K562 (cell line): ENCODE measurements at regions not wholly inside any gene's neighbourhood (a gene's known extent, or its start where the extent isn't known, plus 50 kb on each side); places are given as distances from the start of the nearest gene placed in this dataset.

Experiments
- ATAC-seq: fragments of 200-7000 bp; cut with Tn5 transposase; 3 replicates; pipeline ENCODE4 v1.9.1; 2020; ENCODE audit warnings: moderate library complexity
- BruUV-seq: library from RNA; stranded (reverse); fragments of 400-500 nt; replicated peaks from 2 replicates; lab custom pipeline; 2021; lab: Mats Ljungman, UMichigan
- CTCF ChIA-PET: fragments of 300-600 bp; formaldehyde crosslinking; extraction: SDS; loops from one replicate; lab custom pipeline; 2021; ENCODE audit warnings: low intra/inter-chr PET ratio; lab: Yijun Ruan, JAX
- POLR2A ChIA-PET: fragments of 300-600, 350-650 bp; sonication (Branson Sonifier 250); formaldehyde crosslinking; extraction: SDS; loops from one replicate; lab custom pipeline; 2021; ENCODE audit warnings: antibody characterized with exemption, inconsistent platforms; lab: Yijun Ruan, JAX
- DNase-seq, 4 experiments: peaks; one replicate each; pipeline versions ENCODE4 v3.0.0 to v3.0.0-alpha.2; 2011 to 2018; ENCODE audit warnings: low spot score in 3 of 4, mixed read lengths in 3 of 4; ENCODE audit errors: extremely low read depth in 1 of 4
- FAIRE-seq: peaks from 2 replicates; lab custom pipeline; 2011; peaks lifted over from hg19 to GRCh38; lab: Jason Lieb, UNC
- H2AFZ ChIP-seq: 2 replicates; pipeline ENCODE4 v1.6.0; 2011; ENCODE audit warnings: low read depth, low read length, control low read depth, inconsistent platforms
- H3K27ac ChIP-seq: fragments of 200-600 bp; 3 replicates; pipeline ENCODE4 v1.8.0; 2011; ENCODE audit warnings: low read depth, mild to moderate bottlenecking, control low read depth, inconsistent platforms, low read length, moderate library complexity, mixed read lengths; ENCODE audit errors: extremely low read depth
- H3K27me3 ChIP-seq, 2 experiments: fragments of 300-600 bp in 1 of 2; 2 replicates in 1 of 2; 3 replicates in 1 of 2; pipeline versions ENCODE4 v1.6.0 to v1.8.0; 2011; ENCODE audit warnings: inconsistent platforms in 2 of 2, low read length in 2 of 2, mild to moderate bottlenecking in 1 of 2, mixed read lengths in 1 of 2, moderate library complexity in 1 of 2; ENCODE audit not compliant: control insufficient read depth in 2 of 2, insufficient read depth in 2 of 2
- H3K36me3 ChIP-seq: fragments of 300-600 bp; 3 replicates; pipeline ENCODE4 v1.8.0; 2011; ENCODE audit warnings: mild to moderate bottlenecking, low read length, inconsistent platforms; ENCODE audit not compliant: control insufficient read depth, insufficient read depth
- H3K4me1 ChIP-seq, 2 experiments: fragments of 200-600 bp in 1 of 2; replicated peaks in 1 of 2; 2 replicates in 1 of 2; 3 replicates in 1 of 2; pipeline versions ENCODE4 v1.5.1 to v1.8.0; 2011; ENCODE audit warnings: inconsistent platforms in 2 of 2, low read length in 2 of 2, mild to moderate bottlenecking in 1 of 2, mixed read lengths in 1 of 2, moderate library complexity in 1 of 2; ENCODE audit not compliant: control insufficient read depth in 2 of 2, insufficient read depth in 2 of 2
- H3K4me2 ChIP-seq: 2 replicates; pipeline ENCODE4 v1.6.1; 2011; ENCODE audit warnings: low read length, control low read depth, inconsistent platforms, mixed read lengths; ENCODE audit not compliant: insufficient read depth
- H3K4me3 ChIP-seq: fragments of 200-600 bp; sonication (generic), shearing (Covaris generic); 2 replicates; pipeline ENCODE4 v1.5.1; 2016; ENCODE audit warnings: control low read depth, inconsistent platforms
- H3K79me2 ChIP-seq: fragments of 200-600 bp; 3 replicates; pipeline ENCODE4 v1.8.0; 2011; ENCODE audit warnings: low read length, inconsistent platforms; ENCODE audit not compliant: control insufficient read depth, insufficient read depth
- H3K9ac ChIP-seq, 2 experiments: 2 replicates each; pipeline versions ENCODE4 v1.6.0 to v1.6.1; 2011; ENCODE audit warnings: low read depth in 2 of 2, low read length in 2 of 2, control low read depth in 1 of 2, inconsistent platforms in 1 of 2, mild to moderate bottlenecking in 1 of 2, mixed read lengths in 1 of 2; ENCODE audit not compliant: insufficient read depth in 1 of 2
- H3K9me1 ChIP-seq: one replicate; pipeline ENCODE4 v1.6.0; 2011; ENCODE audit warnings: inconsistent platforms, mild to moderate bottlenecking, low read length, moderate library complexity; ENCODE audit not compliant: control insufficient read depth, insufficient read depth
- H3K9me3 ChIP-seq: replicated peaks from 2 replicates; pipeline ENCODE4 v1.5.1; 2011; ENCODE audit warnings: low read depth, low read length, inconsistent platforms; ENCODE audit not compliant: control insufficient read depth, insufficient read depth
- H4K20me1 ChIP-seq: replicated peaks from 2 replicates; pipeline ENCODE4 v1.6.1; 2011; ENCODE audit warnings: low read length, inconsistent platforms, mixed read lengths; ENCODE audit not compliant: control insufficient read depth, insufficient read depth
- ATF6 ChIP-seq: sonication (generic); formaldehyde crosslinking; IDR thresholded peaks from 2 replicates; pipeline ENCODE4 v1.4.0; 2020; ENCODE audit warnings: mild to moderate bottlenecking, missing genetic modification reagents
- C11orf30 ChIP-seq: fragments of 450-650 bp; IDR thresholded peaks from 2 replicates; pipeline ENCODE4 v1.6.1; 2016; ENCODE audit warnings: low read depth, mild to moderate bottlenecking
- CREB3 ChIP-seq: fragments of 450-650 bp; conservative IDR thresholded peaks from 2 replicates; pipeline ENCODE4 v1.6.1; 2016; ENCODE audit warnings: missing genetic modification characterization, low read depth, mild to moderate bottlenecking, missing compliant biosample characterization, moderate library complexity
- ESRRA ChIP-seq: fragments of 450-650 bp; IDR thresholded peaks from 2 replicates; pipeline ENCODE4 v1.6.1; 2014; ENCODE audit warnings: low read depth, mild to moderate bottlenecking, moderate library complexity, borderline replicate concordance
- FOS ChIP-seq: IDR thresholded peaks from 3 replicates; pipeline ENCODE4 v1.6.1; 2011; ENCODE audit not compliant: insufficient read length; ENCODE audit errors: extremely low read depth
- KAT8 ChIP-seq: fragments of 450-650 bp; IDR thresholded peaks from 2 replicates; pipeline ENCODE4 v1.6.1; 2016; ENCODE audit warnings: low read depth, mild to moderate bottlenecking
- LCOR ChIP-seq: sonication (generic); formaldehyde crosslinking; IDR thresholded peaks from 2 replicates; pipeline ENCODE4 v1.8.0; 2022; ENCODE audit warnings: mild to moderate bottlenecking, missing genetic modification reagents
- LEF1 ChIP-seq: fragments of 450-650 bp; IDR thresholded peaks from 2 replicates; pipeline ENCODE4 v1.6.1; 2016; ENCODE audit warnings: mild to moderate bottlenecking
- PRDM10 ChIP-seq: fragments of 450-650 bp; IDR thresholded peaks from 2 replicates; pipeline ENCODE4 v1.6.1; 2018; ENCODE audit not compliant: partially characterized antibody
- TAL1 ChIP-seq: fragments of 450-650 bp; IDR thresholded peaks from 2 replicates; pipeline ENCODE4 v1.6.1; 2016; ENCODE audit warnings: mild to moderate bottlenecking
- TCF7L2 ChIP-seq: fragments of 150-350 bp; IDR thresholded peaks from 2 replicates; pipeline ENCODE4 v1.6.1; 2016; ENCODE audit warnings: low read depth, mild to moderate bottlenecking, low read length, moderate library complexity
- ZNF121 ChIP-seq: sonication (generic); formaldehyde crosslinking; conservative IDR thresholded peaks from 2 replicates; pipeline ENCODE4 v1.8.0; 2022; ENCODE audit warnings: missing genetic modification reagents
- ZNF134 ChIP-seq: fragments of 250-450 bp; sonication (Bioruptor Pico); conservative IDR thresholded peaks from 2 replicates; pipeline ENCODE4 v1.4.0; 2020
- ZNF165 ChIP-seq: fragments of 250-450 bp; sonication (Bioruptor Pico); IDR thresholded peaks from 2 replicates; pipeline ENCODE4 v1.4.0; 2020; ENCODE audit warnings: borderline replicate concordance
- ZNF282 ChIP-seq: sonication (generic); formaldehyde crosslinking; IDR thresholded peaks from 2 replicates; pipeline ENCODE4 v1.8.1; 2023; ENCODE audit warnings: missing genetic modification reagents
- ZNF316 ChIP-seq: fragments of 450-650 bp; IDR thresholded peaks from 2 replicates; pipeline ENCODE4 v1.6.1; 2016
- ZNF354B ChIP-seq: fragments of 250-450 bp; sonication (Bioruptor Pico); IDR thresholded peaks from 2 replicates; pipeline ENCODE4 v1.4.0; 2020
- ZNF785 ChIP-seq: fragments of 250-450 bp; sonication (Bioruptor Pico); IDR thresholded peaks from 2 replicates; pipeline ENCODE4 v1.4.0; 2020; ENCODE audit warnings: mild to moderate bottlenecking
- WGBS: fragments of 100-300 bp; shearing (Covaris generic); methylation state at CpG from one replicate; pipeline ENCODE4 v1.1.6; 2016; ENCODE audit warnings: low coverage, mixed read lengths; ENCODE audit not compliant: insufficient coverage; ENCODE audit errors: missing lambda C conversion rate; 5-methylcytosine and 5-hydroxymethylcytosine counted together
- in situ Hi-C: fragments of 300-500 bp; cut with MboI; formaldehyde crosslinking; loops from 4 replicates; pipeline ENCODE4 v1.15.0; 2018; ENCODE audit warnings: inconsistent platforms, mixed read lengths
- intact Hi-C: fragments of 100-400 bp; cut with micrococcal nuclease; formaldehyde crosslinking; loops from 2 replicates; pipeline ENCODE4 v1.14.2; 2022

GRCh38 chr5:128870373-128870772 lies 94.9 kb upstream of the SLC27A6 start:
- no peaks in the 10 kb centered on the region for H3K9me1 ChIP-seq
- no peaks in the 10 kb centered on the region for H3K27me3 ChIP-seq
- H2AFZ ChIP-seq, result no peak overlapping the region
- 0% methylated on average over 5 of the region's 5 CpGs for WGBS
- H3K36me3 ChIP-seq, result no peaks in the 10 kb centered on the region
- ATAC-seq, result no peak
- no peak for TF ChIP-seq ZNF354B (CRISPR knock-in tag)
- TF ChIP-seq C11orf30, result no peak
- TF ChIP-seq TCF7L2, result no peak
- no peak for TF ChIP-seq TAL1
- TF ChIP-seq KAT8, result no peak
- TF ChIP-seq LCOR (CRISPR knock-in tag), result no peak
- TF ChIP-seq ZNF134 (CRISPR knock-in tag), result no peak
- no peak for TF ChIP-seq ZNF282 (CRISPR knock-in tag)
- TF ChIP-seq PRDM10, result no peak
- no peak for TF ChIP-seq ZNF316
- no peak for TF ChIP-seq ESRRA
- TF ChIP-seq CREB3 (tag), result no peak
- TF ChIP-seq ZNF785 (CRISPR knock-in tag), result no peak
- TF ChIP-seq LEF1, result no peak
- no peak for TF ChIP-seq ZNF165
- TF ChIP-seq ZNF121, result no peak
- no peak for TF ChIP-seq FOS
- TF ChIP-seq ATF6 (CRISPR knock-in tag), result no peak
- TF ChIP-seq, all 486 proteins: peak for 0
- Histone ChIP-seq H4K20me1 (no peaks in the 10 kb centered on the region), H3K4me3 (no peak overlapping the region), H3K9me3 (0 out of 2 replicates have a peak, but pooled peaks cover 1% of the 10 kb centered on the region), H3K9ac (no peak overlapping the region), H3K79me2 (no peaks in the 10 kb centered on the region), H3K27ac (no peak overlapping the region), H3K4me1 (no peaks in the 10 kb centered on the region), H3K4me2 (no peak overlapping the region)
- FAIRE-seq, result no peak
- no TSS peak for BruUV-seq
- intact Hi-C loops, result no loop called here
- POLR2A ChIA-PET, result no interaction called here
- CTCF ChIA-PET, result no interaction called here
- DNase-seq, result no peak
- in situ Hi-C loops, result no loop called here
